ENCODE measurements at regions not wholly inside any gene's neighbourhood (a gene's known extent, or its start where the extent isn't known, plus 50 kb on each side); places are given as distances from the start of the nearest gene placed in this dataset.

- TF ChIP-seq, protein P1, sequence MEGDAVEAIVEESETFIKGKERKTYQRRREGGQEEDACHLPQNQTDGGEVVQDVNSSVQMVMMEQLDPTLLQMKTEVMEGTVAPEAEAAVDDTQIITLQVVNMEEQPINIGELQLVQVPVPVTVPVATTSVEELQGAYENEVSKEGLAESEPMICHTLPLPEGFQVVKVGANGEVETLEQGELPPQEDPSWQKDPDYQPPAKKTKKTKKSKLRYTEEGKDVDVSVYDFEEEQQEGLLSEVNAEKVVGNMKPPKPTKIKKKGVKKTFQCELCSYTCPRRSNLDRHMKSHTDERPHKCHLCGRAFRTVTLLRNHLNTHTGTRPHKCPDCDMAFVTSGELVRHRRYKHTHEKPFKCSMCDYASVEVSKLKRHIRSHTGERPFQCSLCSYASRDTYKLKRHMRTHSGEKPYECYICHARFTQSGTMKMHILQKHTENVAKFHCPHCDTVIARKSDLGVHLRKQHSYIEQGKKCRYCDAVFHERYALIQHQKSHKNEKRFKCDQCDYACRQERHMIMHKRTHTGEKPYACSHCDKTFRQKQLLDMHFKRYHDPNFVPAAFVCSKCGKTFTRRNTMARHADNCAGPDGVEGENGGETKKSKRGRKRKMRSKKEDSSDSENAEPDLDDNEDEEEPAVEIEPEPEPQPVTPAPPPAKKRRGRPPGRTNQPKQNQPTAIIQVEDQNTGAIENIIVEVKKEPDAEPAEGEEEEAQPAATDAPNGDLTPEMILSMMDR (IDR thresholded peaks at IDR 0.05), result no peak
- no peak for TF ChIP-seq POLR2A (IDR thresholded peaks at IDR 0.05)
Measured at GRCh38 chr3:132916096-132916495, 122.1 kb upstream of the TMEM108 start.

Measured in testis (tissue), 2 donors.